HEK293 (cell line): ENCODE measurements at regions not wholly inside any gene's neighbourhood (a gene's known extent, or its start where the extent isn't known, plus 50 kb on each side); places are given as distances from the start of the nearest gene placed in this dataset.

Experiments used
- CTCF ChIA-PET: fragments of 350-600 bp; formaldehyde crosslinking; extraction: SDS; loops from one replicate; lab custom pipeline; 2021; ENCODE audit warnings: antibody characterized with exemption; lab: Yijun Ruan, JAX
- POLR2A ChIA-PET: fragments of 300-600 bp; formaldehyde crosslinking; extraction: SDS; loops from one replicate; lab custom pipeline; 2020; ENCODE audit warnings: antibody characterized with exemption, inconsistent platforms; lab: Yijun Ruan, JAX
- H3K27ac ChIP-seq: fragments of 200-500 bp; sonication (Bioruptor generic); 2 replicates; pipeline ENCODE4 v1.5.1; 2014; ENCODE audit warnings: low read depth, low read length, control low read depth, inconsistent platforms; ENCODE audit errors: extremely low read depth
- H3K36me3 ChIP-seq, 2 experiments: fragments of 200-500 bp in 1 of 2; sonication (Bioruptor generic) in 1 of 2; 1 replicate in 1 of 2; 2 replicates in 1 of 2; pipeline ENCODE4 v1.5.1; 2014 to 2017; ENCODE audit warnings: inconsistent platforms in 2 of 2, low read length in 2 of 2; ENCODE audit not compliant: control insufficient read depth in 2 of 2, insufficient read depth in 1 of 2
- H3K4me1 ChIP-seq: fragments of 200-500 bp; sonication (Bioruptor generic); 2 replicates; pipeline ENCODE4 v1.5.1; 2014; ENCODE audit warnings: mild to moderate bottlenecking, low read length, inconsistent platforms; ENCODE audit not compliant: control insufficient read depth, insufficient read depth
- H3K4me3 ChIP-seq: 2 replicates; pipeline ENCODE4 v1.5.1; 2011; ENCODE audit warnings: low read depth, mild to moderate bottlenecking, control low read depth, low read length, moderate library complexity
- H3K9me3 ChIP-seq: fragments of 200-500 bp; sonication (Bioruptor generic); 2 replicates; pipeline ENCODE4 v1.5.1; 2014; ENCODE audit warnings: low read depth, low read length, inconsistent platforms; ENCODE audit not compliant: control insufficient read depth, insufficient read depth
- KLF1 ChIP-seq: fragments of 450-650 bp; formaldehyde crosslinking; IDR thresholded peaks from 2 replicates; pipeline ENCODE4 v1.5.1; 2016; ENCODE audit warnings: missing biosample characterization, missing genetic modification characterization
- KLF7 ChIP-seq: fragments of 450-650 bp; formaldehyde crosslinking; IDR thresholded peaks from 2 replicates; pipeline ENCODE4 v1.5.1; 2016; ENCODE audit warnings: missing biosample characterization, missing genetic modification characterization, borderline replicate concordance
- SP3 ChIP-seq: fragments of 450-650 bp; formaldehyde crosslinking; IDR thresholded peaks from 2 replicates; pipeline ENCODE4 v1.5.1; 2016; ENCODE audit warnings: missing biosample characterization, missing genetic modification characterization
- TCF7L2 ChIP-seq: IDR thresholded peaks from 2 replicates; pipeline ENCODE4 v1.6.1; 2011; ENCODE audit warnings: low read depth, mild to moderate bottlenecking, inconsistent platforms, low read length, moderate library complexity, borderline replicate concordance
- YY2 ChIP-seq: fragments of 450-650 bp; formaldehyde crosslinking; IDR thresholded peaks from 2 replicates; pipeline ENCODE4 v1.5.1; 2016; ENCODE audit warnings: missing biosample characterization, missing genetic modification characterization
- ZBTB17 ChIP-seq: fragments of 450-650 bp; formaldehyde crosslinking; IDR thresholded peaks from 2 replicates; pipeline ENCODE4 v1.5.1; 2016; ENCODE audit warnings: missing biosample characterization, missing genetic modification characterization
- ZBTB26 ChIP-seq: fragments of 450-650 bp; formaldehyde crosslinking; optimal IDR thresholded peaks from 2 replicates; pipeline ENCODE3; 2016; ENCODE audit warnings: missing biosample characterization, mild to moderate bottlenecking, missing genetic modification characterization
- ZNF184 ChIP-seq: fragments of 450-650 bp; IDR thresholded peaks from 2 replicates; pipeline ENCODE4 v1.5.1; 2018; ENCODE audit warnings: missing biosample characterization, mild to moderate bottlenecking, missing genetic modification characterization
- ZNF391 ChIP-seq: fragments of 450-650 bp; formaldehyde crosslinking; IDR thresholded peaks from 2 replicates; pipeline ENCODE4 v1.5.1; 2016; ENCODE audit warnings: low read depth, missing biosample characterization, missing genetic modification characterization, borderline replicate concordance
- ZNF426 ChIP-seq: fragments of 450-650 bp; formaldehyde crosslinking; IDR thresholded peaks from 2 replicates; pipeline ENCODE4 v1.5.1; 2017; ENCODE audit warnings: missing biosample characterization, missing genetic modification characterization, mild to moderate bottlenecking, inconsistent platforms, moderate library complexity
- ZNF473 ChIP-seq: fragments of 450-650 bp; formaldehyde crosslinking; IDR thresholded peaks from 2 replicates; pipeline ENCODE4 v1.5.1; 2017; ENCODE audit warnings: missing biosample characterization, missing genetic modification characterization
- ZNF549 ChIP-seq: fragments of 450-650 bp; IDR thresholded peaks from 2 replicates; pipeline ENCODE4 v1.5.1; 2018; ENCODE audit warnings: missing biosample characterization, missing genetic modification characterization, mild to moderate bottlenecking, inconsistent platforms, moderate library complexity
- ZNF555 ChIP-seq: fragments of 450-650 bp; formaldehyde crosslinking; conservative IDR thresholded peaks from 2 replicates; pipeline ENCODE4 v1.5.1; 2017; ENCODE audit warnings: missing biosample characterization, mild to moderate bottlenecking, missing genetic modification characterization, inconsistent platforms
- ZNF571 ChIP-seq: fragments of 450-650 bp; formaldehyde crosslinking; IDR thresholded peaks from 2 replicates; pipeline ENCODE4 v1.5.0; 2017; ENCODE audit warnings: missing biosample characterization, missing genetic modification characterization
- ZNF629 ChIP-seq: fragments of 450-650 bp; formaldehyde crosslinking; IDR thresholded peaks from 2 replicates; pipeline ENCODE4 v1.5.1; 2017; ENCODE audit warnings: missing biosample characterization, missing genetic modification characterization
- ZNF654 ChIP-seq: fragments of 450-650 bp; formaldehyde crosslinking; IDR thresholded peaks from 2 replicates; pipeline ENCODE4 v1.5.1; 2016; ENCODE audit warnings: low read depth, missing biosample characterization, missing genetic modification characterization
- ZNF658 ChIP-seq: fragments of 450-650 bp; formaldehyde crosslinking; IDR thresholded peaks from 2 replicates; pipeline ENCODE4; 2016; ENCODE audit warnings: missing biosample characterization, missing genetic modification characterization
- ZNF660 ChIP-seq: fragments of 450-650 bp; IDR thresholded peaks from 2 replicates; pipeline ENCODE4 v1.5.1; 2018; ENCODE audit warnings: missing biosample characterization, mild to moderate bottlenecking, missing genetic modification characterization
- ZNF768 ChIP-seq: fragments of 450-650 bp; formaldehyde crosslinking; IDR thresholded peaks from 2 replicates; pipeline ENCODE4 v1.5.1; 2018; ENCODE audit warnings: missing biosample characterization, mild to moderate bottlenecking, missing genetic modification characterization
- TF ChIP-seq, protein P1 (sequence below): fragments of 450-650 bp; formaldehyde crosslinking; IDR thresholded peaks from 2 replicates; pipeline ENCODE4 v1.5.1; 2017; ENCODE audit warnings: missing biosample characterization, missing genetic modification characterization
- TF ChIP-seq, protein P2 (sequence below): fragments of 450-650 bp; formaldehyde crosslinking; IDR thresholded peaks from 2 replicates; pipeline ENCODE4 v1.5.1; 2016; ENCODE audit warnings: missing biosample characterization, missing genetic modification characterization

DNA sequence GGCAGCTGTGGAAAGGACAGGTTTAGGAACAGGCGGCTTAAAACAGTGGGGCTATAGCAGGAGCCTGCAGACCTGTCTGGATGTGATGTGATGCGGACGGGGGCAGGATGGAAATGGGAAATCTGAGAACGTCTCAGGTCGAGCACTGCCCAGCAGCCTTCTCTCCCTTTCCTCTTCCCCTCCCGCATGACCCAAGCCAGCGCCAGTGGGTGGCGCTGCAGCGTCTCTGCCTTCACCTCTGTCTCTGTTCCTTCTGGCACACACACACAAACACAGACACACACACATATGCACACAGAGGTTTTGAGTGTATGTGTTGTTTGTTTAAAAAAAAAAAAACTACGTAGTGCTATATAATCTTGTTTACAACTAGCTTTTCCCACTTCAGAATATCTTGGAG lies 82.0 kb upstream of the SLC66A3 start:
- TF ChIP-seq TCF7L2 (no peak), ZNF654 (tag by site-specific recombination) (peak; percentile 29), KLF1 (no peak), ZNF473 (tag by site-specific recombination) (no peak)
- TF ChIP-seq, protein P1, sequence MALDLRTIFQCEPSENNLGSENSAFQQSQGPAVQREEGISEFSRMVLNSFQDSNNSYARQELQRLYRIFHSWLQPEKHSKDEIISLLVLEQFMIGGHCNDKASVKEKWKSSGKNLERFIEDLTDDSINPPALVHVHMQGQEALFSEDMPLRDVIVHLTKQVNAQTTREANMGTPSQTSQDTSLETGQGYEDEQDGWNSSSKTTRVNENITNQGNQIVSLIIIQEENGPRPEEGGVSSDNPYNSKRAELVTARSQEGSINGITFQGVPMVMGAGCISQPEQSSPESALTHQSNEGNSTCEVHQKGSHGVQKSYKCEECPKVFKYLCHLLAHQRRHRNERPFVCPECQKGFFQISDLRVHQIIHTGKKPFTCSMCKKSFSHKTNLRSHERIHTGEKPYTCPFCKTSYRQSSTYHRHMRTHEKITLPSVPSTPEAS (tag by site-specific recombination), result peak; percentile 74
- TF ChIP-seq, all 188 proteins: peak for 2
- ChIA-PET CTCF (interaction anchor here (0.6 to 4.6 kb wide), 22 partner anchors 11 to 780 kb away, joined by 3 to 39 read pairs (median 4); no protein-coding TSS in a partner anchor), POLR2A (no interaction called here)

DNA sequence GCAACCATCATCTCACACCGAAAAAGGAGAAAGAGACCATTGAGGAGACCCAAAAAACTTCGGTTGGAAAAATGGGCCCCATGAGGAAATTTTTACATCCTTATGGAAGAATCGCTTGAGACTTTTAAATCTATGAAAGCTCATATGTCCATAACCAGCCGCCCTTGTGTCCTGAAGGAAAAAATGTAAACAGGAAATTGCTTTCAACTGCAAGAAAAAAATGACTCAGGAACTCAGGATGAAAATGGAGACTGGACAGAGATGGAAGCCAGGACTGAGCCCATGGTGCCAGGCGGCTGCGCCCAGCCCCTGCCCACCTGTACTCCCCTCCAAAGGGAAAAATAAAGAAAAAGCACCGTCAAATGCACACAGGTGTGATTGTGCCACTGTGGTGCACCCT lies 81.5 kb upstream of the SLC66A3 start:
- ChIA-PET POLR2A (no interaction called here), CTCF (interaction anchor here (0.6 to 4.6 kb wide), 18 partner anchors 11 to 779 kb away, joined by 3 to 39 read pairs (median 4); no protein-coding TSS in a partner anchor)
- H3K4me1 ChIP-seq, result no peaks in the 10 kb centered on the region
- no peak overlapping the region for H3K27ac ChIP-seq
- H3K4me3 ChIP-seq, result no peak overlapping the region
- H3K36me3 ChIP-seq, result no peaks in the 10 kb centered on the region
- H3K9me3 ChIP-seq, result no peaks in the 10 kb centered on the region
- TF ChIP-seq ZBTB26 (tag by site-specific recombination) (no peak), ZNF629 (tag by site-specific recombination) (no peak), YY2 (tag by site-specific recombination) (no peak), SP3 (no peak), ZNF549 (tag by site-specific recombination) (no peak), ZNF658 (tag by site-specific recombination) (no peak), ZNF660 (no peak), ZNF184 (no peak), ZNF571 (no peak), ZNF426 (tag by site-specific recombination) (no peak), KLF7 (tag by site-specific recombination) (no peak), ZNF555 (tag by site-specific recombination) (no peak), ZNF391 (tag by site-specific recombination) (no peak), ZBTB17 (tag by site-specific recombination) (no peak), ZNF768 (tag by site-specific recombination) (no peak)
- TF ChIP-seq, protein P2, sequence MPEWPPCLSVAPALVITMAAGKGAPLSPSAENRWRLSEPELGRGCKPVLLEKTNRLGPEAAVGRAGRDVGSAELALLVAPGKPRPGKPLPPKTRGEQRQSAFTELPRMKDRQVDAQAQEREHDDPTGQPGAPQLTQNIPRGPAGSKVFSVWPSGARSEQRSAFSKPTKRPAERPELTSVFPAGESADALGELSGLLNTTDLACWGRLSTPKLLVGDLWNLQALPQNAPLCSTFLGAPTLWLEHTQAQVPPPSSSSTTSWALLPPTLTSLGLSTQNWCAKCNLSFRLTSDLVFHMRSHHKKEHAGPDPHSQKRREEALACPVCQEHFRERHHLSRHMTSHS (tag by site-specific recombination), result no peak

More for the DNA sequence above, 82.0 kb upstream of the SLC66A3 start:
- Histone ChIP-seq H3K27ac (no peak overlapping the region), H3K9me3 (no peaks in the 10 kb centered on the region), H3K36me3 (no peaks in the 10 kb centered on the region), H3K4me3 (no peak overlapping the region), H3K4me1 (no peaks in the 10 kb centered on the region)
